Body of pancreas (tissue), 4 donors: ENCODE measurements at regions not wholly inside any gene's neighbourhood (a gene's known extent, or its start where the extent isn't known, plus 50 kb on each side); places are given as distances from the start of the nearest gene placed in this dataset.

ENCODE experiments used
- ATAC-seq: fragments of 150-250 bp; one replicate; pipeline ENCODE4 v1.9.1; 2016
- DNase-seq, 4 donors: peaks; one replicate each; pipeline ENCODE4 v3.0.0-alpha.2; 2019
- H3K27ac ChIP-seq, 4 donors: fragments of 200-600 bp; sonication (generic); 1 replicate in 3 of 4; 2 replicates in 1 of 4; pipeline versions ENCODE4 v1.5.1 to v1.6.1; 2016 to 2019; ENCODE audit warnings: mild to moderate bottlenecking in 1 of 4, mixed read lengths in 1 of 4, moderate library complexity in 1 of 4
- H3K27me3 ChIP-seq, 2 donors: fragments of 200-600 bp; sonication (generic); one replicate each; pipeline ENCODE4 v1.6.0; 2016; ENCODE audit warnings: mild to moderate bottlenecking in 1 of 2
- H3K36me3 ChIP-seq, 2 donors: fragments of 200-600 bp; sonication (generic); replicated peaks in 1 of 2; 2 replicates each; pipeline ENCODE4 v1.5.1; 2016; ENCODE audit warnings: low read depth in 2 of 2; ENCODE audit not compliant: insufficient read depth in 1 of 2
- H3K4me1 ChIP-seq: fragments of 200-600 bp; sonication (generic); one replicate; pipeline ENCODE4 v1.6.0; 2016
- H3K4me3 ChIP-seq, 2 donors: fragments of 200-600 bp; sonication (generic); 1 replicate in 1 of 2; 2 replicates in 1 of 2; pipeline ENCODE4 v1.5.1; 2016 to 2019
- H3K9me3 ChIP-seq, 3 donors: fragments of 200-600 bp; sonication (generic); 1 replicate in 2 of 3; 2 replicates in 1 of 3; pipeline ENCODE4 v1.5.1; 2016
- POLR2A ChIP-seq, 3 donors: fragments of 450-650 bp; IDR thresholded peaks; one replicate each; pipeline ENCODE4 v1.6.1; 2016; ENCODE audit warnings: antibody characterized with exemption in 3 of 3, mild to moderate bottlenecking in 2 of 3
- whole genome bisulfite sequencing, 2 donors: methylation state at CpG; one replicate each; pipeline ENCODE4 v1.1.5; 2017; 5-methylcytosine and 5-hydroxymethylcytosine counted together
- intact Hi-C: fragments of 100-400 bp; cut with DNase I; formaldehyde crosslinking; loops from one replicate; pipeline ENCODE4 v1.15.1; 2023
- TF ChIP-seq, protein P1 (sequence below), 7 experiments: fragments of 450-650 bp in 4 of 7; fragments of 200-600 bp in 3 of 7; sonication (generic) in 3 of 7; IDR thresholded peaks; one replicate each; pipeline ENCODE4 v1.5.1; 2016 to 2019; ENCODE audit warnings: antibody characterized with exemption in 7 of 7

DNA sequence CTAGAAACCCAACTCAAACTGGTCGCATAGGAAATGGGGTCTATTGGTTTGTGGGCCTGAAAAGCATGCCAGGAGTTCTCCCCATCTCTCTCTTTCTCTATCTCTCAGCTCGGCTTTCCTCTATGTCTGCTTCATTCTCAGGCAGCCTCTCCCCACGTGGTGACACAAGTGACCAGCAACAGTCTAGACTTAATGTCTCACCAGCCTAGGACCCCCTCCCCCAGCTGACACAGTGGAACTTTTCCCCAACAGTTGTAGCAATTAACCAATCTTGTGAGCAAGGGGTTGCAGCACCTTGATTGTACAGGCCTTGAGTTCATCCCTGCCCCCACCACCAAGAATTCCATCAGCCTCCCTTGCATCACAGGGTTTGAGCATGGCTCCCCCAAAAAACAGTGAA is 159.8 kb upstream of the KIT start:
- ATAC-seq (no peak), DNase-seq (no peak)
- intact Hi-C loops, result no loop called here
- Histone ChIP-seq H3K36me3 (no peaks in the 10 kb centered on the region), H3K9me3 (no peaks in the 10 kb centered on the region), H3K4me1 (no peaks in the 10 kb centered on the region), H3K27me3 (no peaks in the 10 kb centered on the region), H3K27ac (no peak overlapping the region), H3K4me3 (no peak overlapping the region)
- 31 to 33% methylated on average over 3 of the region's 3 CpGs for WGBS, 2 donors
- TF ChIP-seq POLR2A (IDR thresholded peaks at IDR 0.05), result no peak
- TF ChIP-seq, protein P1, sequence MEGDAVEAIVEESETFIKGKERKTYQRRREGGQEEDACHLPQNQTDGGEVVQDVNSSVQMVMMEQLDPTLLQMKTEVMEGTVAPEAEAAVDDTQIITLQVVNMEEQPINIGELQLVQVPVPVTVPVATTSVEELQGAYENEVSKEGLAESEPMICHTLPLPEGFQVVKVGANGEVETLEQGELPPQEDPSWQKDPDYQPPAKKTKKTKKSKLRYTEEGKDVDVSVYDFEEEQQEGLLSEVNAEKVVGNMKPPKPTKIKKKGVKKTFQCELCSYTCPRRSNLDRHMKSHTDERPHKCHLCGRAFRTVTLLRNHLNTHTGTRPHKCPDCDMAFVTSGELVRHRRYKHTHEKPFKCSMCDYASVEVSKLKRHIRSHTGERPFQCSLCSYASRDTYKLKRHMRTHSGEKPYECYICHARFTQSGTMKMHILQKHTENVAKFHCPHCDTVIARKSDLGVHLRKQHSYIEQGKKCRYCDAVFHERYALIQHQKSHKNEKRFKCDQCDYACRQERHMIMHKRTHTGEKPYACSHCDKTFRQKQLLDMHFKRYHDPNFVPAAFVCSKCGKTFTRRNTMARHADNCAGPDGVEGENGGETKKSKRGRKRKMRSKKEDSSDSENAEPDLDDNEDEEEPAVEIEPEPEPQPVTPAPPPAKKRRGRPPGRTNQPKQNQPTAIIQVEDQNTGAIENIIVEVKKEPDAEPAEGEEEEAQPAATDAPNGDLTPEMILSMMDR (IDR thresholded peaks at IDR 0.05), result no peak

DNA sequence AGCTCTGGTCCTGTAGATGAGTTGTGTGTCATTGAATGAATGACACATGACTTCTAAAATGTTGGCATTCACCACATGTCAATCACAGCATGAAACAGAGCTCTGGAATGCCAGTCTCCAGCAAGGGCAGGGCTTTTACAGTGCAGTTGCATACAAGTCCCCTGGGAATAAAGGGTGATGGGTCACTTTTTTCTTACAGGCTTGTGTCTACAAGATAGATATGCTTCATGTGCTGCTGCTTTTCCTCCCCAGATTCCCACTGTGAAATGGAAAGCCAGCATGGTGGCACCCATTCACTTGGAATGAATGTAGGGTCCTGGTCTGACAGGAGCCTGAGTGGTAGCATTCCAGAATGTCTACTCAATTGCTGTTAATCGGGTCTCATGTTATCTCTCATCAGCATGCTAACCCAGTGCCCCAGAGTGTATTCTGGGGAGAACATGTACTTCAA is 159.1 kb upstream of the KIT start:
- no peaks in the 10 kb centered on the region for H3K4me1 ChIP-seq
- TF ChIP-seq, protein P1 (IDR thresholded peaks at IDR 0.05), result no peak
- no peak for TF ChIP-seq POLR2A (IDR thresholded peaks at IDR 0.05)
- no peak overlapping the region for H3K27ac ChIP-seq
- no peaks in the 10 kb centered on the region for H3K27me3 ChIP-seq
- 21 to 43% methylated on average over 1 of the region's 1 CpG for WGBS, 2 donors
- ATAC-seq (no peak), DNase-seq (no peak)
- H3K9me3 ChIP-seq, result no peaks in the 10 kb centered on the region
- no peak overlapping the region for H3K4me3 ChIP-seq
- intact Hi-C loops, result no loop called here
- H3K36me3 ChIP-seq, result no peaks in the 10 kb centered on the region

DNA sequence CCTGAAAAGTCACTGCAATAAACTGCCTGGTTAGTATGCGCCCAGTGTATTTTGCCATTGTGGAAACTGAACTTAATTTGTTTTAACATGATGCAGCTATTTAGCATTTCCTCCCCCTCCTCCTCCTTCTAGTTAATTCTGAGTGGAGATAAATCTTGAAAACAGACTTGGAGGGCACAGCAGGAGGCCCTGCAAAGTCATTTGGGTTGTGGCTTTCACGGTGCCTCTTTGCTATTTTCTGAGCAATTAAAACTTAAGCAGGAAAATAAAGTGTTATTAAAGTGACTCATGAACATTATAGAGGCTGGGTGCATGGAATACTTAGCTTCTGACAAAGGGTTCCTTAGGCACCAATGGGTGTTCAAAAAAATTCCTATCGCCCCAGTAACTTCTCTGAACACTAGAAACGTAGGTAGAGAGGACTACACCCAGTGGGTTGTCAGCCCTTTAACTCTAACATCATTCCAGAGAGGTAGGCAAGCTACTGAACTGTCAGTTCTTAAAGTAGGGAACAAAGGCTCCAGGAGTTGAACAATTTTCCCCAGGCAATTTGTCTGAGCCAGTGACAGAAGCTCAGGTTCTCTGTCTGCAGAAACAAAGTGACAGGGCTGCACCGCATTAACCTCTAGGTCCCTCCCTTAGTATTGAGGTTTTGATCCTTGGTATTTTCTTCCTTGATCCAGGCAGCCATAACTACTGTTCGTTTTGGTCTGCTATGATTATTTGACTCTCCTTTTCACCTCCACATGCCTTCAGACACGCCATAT is 158.3 kb upstream of the KIT start:
- Histone ChIP-seq H3K4me1 (no peaks in the 10 kb centered on the region), H3K4me3 (no peak overlapping the region), H3K36me3 (no peaks in the 10 kb centered on the region), H3K27ac (no peak overlapping the region), H3K27me3 (no peaks in the 10 kb centered on the region), H3K9me3 (no peaks in the 10 kb centered on the region)
- intact Hi-C loops, result no loop called here
- DNase-seq, result no peak
- TF ChIP-seq POLR2A (IDR thresholded peaks at IDR 0.05), result no peak
- TF ChIP-seq, protein P1 (IDR thresholded peaks at IDR 0.05), result no peak
- 27 to 43% methylated on average over 7 of the region's 7 CpGs for WGBS, 2 donors
- no peak for ATAC-seq

DNA sequence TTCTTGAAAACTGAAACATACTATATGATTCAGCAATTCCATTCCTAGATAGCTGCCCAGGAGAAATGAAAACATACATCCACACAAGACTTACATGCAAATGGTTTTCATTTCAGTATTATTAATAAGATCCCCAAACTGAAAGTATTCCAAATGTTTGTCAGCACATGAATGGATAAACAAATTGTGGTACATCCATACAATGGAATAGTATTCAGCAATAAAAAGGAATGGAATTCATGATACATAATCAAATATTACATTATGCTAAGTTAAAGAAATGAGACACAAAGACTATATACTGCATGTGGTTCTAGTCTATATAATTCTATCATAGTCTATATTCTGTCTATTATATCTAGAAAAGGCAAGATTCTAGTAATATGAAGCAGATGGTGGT is 152.4 kb upstream of the KIT start:
- H3K27ac ChIP-seq, result no peak overlapping the region
- no peaks in the 10 kb centered on the region for H3K27me3 ChIP-seq

More for the DNA sequence above, 152.4 kb upstream of the KIT start:
- TF ChIP-seq POLR2A (IDR thresholded peaks at IDR 0.05), result no peak
- TF ChIP-seq, protein P1 (IDR thresholded peaks at IDR 0.05), result no peak
- intact Hi-C loops, result no loop called here
- DNase-seq, result no peak
- Histone ChIP-seq H3K4me3 (no peak overlapping the region), H3K4me1 (no peaks in the 10 kb centered on the region), H3K9me3 (no peaks in the 10 kb centered on the region), H3K36me3 (no peaks in the 10 kb centered on the region)
- ATAC-seq, result no peak
